ENCODE measurements at regions not wholly inside any gene's neighbourhood (a gene's known extent, or its start where the extent isn't known, plus 50 kb on each side); places are given as distances from the start of the nearest gene placed in this dataset.

- TF ChIP-seq CTCF (conservative IDR thresholded peaks at IDR 0.05; ENCODE audit: low read length): no peak
- TF ChIP-seq EZH2phosphoT487 (IDR thresholded peaks at IDR 0.05; ENCODE audit: borderline replicate concordance): no peak
Observed at GRCh38 chr4:20126906-20127305, 124.8 kb upstream of the SLIT2 start.

Measured in Loucy (cell line).